ENCODE measurements at regions not wholly inside any gene's neighbourhood (a gene's known extent, or its start where the extent isn't known, plus 50 kb on each side); places are given as distances from the start of the nearest gene placed in this dataset.

DNA sequence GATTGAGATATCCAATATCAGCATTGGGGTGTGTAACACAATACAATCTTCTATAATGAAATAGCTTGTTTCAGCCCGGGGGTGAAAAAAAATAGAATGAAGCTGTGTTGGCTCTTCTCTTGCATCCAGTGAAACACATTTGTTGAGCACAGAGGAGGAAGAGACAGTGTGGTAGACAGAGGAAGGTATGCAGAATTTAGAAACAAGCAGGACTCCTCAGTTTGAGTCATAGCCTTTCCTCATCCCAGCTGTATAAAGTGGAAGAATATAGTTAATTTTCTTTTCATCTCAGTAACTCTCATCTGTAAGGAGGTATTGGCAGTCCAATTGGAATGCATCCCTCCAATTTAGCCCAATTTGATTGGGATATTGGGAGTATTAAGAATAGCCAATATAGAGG is 302.2 kb upstream of the VLDLR start:
- DNase-seq: no peak

DNA sequence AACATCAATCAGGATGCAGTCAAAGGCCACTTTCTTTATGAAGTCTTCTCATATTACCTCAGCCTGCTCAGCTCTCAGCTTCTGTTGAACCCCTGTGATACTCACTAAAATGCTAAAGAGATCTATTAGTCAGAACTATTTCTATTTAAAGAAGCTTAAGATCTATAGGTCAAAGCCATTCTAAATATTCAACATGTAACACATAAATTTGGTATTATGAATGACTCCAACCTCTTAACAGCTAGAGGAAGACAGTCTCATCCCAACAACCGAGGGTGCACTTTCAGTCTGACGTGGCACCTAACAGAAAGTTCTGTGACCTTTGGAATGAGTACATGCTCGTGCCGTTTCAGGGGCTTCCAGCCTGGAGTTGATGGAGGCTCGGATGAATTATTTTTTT is 301.5 kb upstream of the VLDLR start:
- DNase-seq: no peak

DNA sequence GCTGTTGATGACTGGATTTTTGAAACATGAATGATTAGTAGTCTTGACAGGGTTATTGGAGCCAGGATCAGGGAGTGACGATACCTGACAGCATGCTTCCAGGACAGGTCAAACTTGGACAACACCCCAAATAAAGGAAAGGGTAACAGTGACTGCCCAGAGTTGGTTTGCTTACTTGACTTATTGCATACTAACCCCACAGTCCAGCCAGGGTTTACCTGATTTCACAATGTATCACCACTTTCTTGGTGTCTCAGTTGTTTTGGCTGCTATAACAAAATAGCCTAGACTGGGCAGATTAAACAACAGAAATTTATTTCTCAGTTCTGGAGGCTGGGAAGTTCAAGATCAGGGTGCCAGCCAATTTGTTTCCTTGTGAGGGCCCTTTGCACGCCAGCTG is 301.0 kb upstream of the VLDLR start:
- no peak for DNase-seq

DNA sequence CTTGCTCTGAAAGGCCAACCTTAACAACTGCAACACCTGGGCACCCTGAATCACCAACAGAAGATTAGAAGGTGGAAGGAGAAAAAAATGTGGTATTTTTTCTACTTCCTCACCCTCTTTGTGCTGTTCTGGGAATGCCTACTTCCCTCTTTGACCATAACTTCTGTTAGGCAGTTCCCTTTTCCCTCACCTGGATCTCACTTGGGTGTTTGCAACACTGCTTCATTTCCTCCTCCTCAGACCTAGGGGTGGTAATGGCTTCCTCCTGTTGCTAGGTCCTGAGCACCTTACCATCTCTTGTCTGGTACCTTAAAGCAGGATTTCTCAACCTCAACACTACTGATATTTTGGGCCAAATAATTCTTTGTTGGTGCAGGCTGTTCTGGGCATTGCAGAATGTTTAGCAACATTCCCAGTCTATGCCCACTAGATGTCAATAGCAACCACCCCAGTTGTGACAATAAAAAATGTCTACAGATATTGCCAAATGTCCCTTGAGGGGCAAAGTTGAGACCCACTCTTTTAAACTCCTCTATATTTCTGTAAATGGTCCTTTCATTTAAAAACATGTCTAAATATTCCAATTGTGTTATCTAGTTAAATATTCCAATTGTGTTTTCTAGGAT is 300.0 kb upstream of the VLDLR start:
- no peak for DNase-seq

DNA sequence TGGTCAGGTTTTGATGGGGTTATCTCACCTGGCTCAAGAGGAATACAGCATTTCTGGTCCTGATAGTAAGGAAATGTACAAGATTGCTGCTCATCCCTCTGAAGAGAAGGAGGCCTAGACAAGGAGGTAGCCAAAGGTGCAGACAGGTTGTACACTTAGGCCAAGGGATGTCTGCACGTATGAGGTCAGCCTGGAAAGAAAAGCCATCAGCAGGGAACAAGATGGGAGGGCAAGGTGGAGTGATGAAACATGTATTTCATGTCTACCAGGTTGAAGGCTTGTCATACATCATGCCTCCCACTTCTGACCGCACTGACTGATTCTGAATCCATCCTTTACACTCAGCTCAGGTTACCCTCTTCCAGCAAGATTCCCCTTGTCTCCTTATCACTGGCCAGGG is 296.8 kb upstream of the VLDLR start:
- no peak for DNase-seq

DNA sequence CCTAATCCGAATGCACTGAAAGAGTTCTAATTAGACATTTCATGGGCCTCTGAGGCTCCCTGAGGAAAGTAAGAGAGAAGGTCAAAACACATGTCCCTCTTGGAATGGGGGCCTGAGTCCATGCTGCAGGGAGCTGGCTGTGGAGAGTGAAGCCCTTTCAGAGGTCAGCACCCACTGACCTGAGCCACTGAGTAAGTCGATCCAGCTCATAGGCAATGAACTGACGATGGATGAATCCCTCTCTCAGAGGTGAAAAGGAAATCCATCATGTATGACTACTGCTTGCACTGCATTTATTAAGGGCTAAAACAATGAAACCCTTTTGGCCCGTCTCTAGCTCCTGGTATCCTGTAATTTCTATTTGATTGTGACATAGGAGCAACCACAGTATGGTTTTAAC is 288.9 kb upstream of the VLDLR start:
- DNase-seq: no peak

DNA sequence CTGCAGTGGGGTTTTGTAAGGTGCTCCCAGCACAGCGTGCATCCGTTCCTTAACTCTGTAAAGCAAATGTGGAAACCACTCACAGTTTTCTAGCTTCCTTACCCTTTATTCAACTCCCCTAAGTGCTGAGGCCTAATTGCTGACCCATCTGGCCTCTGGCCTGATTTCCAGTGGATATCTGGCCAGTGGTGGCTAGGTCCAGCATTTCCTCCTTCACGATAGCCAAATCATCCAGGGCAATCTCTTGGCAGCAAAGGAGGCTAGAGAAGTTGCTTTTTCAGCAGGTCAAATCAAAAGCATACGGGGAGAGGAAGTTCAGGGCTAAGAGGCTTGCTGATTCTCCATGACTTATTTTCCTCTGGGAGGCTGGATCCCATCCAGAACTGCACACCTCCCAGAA is 286.3 kb upstream of the VLDLR start:
- DNase-seq: no peak

DNA sequence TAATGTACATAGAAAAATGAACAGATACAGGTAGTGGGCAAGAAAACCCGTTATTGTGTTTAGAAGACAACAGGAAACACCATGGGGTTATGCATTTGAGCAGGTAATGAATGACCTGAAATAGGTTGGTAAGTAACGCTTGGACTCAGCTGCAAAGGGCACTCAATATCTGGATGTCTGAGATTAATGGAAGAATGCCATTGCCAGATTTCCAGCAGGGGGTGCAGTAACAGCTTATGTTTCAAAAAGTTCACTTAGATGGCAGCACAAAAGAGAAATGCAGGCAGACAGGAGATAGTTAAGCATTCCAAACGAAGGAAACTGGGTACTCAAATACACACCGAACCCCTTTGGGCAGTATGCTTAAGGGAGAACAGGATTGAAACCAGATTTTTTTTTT is 285.5 kb upstream of the VLDLR start:
- DNase-seq: no peak

DNA sequence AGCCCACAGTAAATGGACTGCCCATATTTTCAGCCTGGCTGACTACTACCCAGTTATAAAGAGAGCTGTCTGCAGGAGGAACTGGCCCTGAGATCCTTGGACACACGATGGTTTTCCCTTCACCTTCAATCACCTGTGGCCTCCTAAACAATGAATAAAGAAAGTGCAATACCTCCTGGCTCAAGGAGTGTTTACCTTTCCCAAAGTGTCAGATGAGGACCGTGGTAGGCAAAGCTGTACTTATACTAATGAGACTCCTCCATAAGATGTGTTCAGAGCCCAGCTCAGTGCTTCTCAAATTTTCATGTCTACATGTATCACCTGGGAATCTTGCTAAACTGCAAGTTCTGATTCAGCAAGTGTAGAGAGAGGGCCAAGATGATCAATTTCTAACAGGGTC is 284.5 kb upstream of the VLDLR start:
- DNase-seq: no peak

DNA sequence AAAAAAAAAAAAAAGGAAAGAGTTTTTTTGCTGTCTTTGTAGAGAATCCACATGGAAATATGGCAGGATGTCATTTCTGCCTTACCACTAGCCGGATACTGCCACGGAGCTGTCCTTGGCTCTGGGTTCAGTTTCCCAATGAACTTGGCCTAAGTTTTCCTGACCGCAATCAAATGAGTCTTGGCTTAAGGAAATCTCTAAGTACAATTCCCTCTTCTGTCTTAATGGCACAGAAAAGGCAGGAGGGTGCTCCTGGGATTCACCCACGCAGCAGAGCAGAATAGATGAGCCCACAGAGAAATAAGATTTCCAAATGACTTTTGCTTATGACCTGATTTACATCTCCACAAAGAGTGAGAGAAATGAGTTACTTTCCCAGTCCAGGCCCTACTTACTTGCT is 284.0 kb upstream of the VLDLR start:
- no peak for DNase-seq

DNA sequence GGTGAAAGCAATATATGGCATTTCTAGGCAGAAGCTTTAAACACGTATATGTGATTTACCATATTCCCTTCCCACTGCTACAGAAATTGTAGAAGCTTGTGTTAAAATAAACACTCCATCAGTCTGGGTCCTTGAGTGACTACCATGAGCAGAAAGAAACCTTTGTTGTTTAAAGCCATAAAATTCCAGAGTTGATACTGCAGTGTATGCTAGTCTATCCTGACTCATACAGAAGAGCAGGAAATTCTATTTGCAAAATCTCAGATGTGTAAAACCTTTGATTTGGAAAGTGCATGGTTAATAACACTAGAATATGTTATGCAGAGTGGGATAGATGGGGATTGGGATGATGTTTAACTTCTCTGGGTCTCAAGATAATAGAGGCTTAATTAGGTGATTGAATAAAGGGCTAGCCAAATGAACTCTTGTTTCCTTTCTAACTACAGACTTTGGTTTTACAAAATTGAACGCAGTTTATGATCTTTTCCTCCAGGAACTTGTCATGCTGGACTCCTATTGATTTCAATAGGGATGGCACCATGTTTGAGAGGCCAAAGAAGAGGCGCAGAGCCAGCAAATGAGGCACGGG is 282.7 kb upstream of the VLDLR start:
- DNase-seq: no peak

DNA sequence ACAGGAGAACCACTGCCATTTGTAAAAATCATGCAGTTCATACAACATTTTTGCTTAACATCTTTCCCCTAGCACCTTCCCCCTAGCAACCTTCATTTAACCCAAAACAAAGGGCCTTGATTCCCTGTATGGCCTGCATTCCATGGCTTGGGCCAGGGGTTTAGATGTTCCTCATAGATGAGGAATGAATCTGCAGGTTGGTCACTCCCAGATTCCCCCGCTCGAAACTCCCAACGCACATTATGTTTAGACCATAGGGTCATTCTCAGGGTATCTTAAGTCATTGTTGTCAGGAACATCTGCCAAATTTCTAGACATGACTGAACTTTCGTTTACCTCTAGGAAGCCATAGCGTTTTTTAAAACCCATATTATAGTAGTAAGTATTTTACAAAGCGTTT is 282.2 kb upstream of the VLDLR start:
- no peak for DNase-seq

DNA sequence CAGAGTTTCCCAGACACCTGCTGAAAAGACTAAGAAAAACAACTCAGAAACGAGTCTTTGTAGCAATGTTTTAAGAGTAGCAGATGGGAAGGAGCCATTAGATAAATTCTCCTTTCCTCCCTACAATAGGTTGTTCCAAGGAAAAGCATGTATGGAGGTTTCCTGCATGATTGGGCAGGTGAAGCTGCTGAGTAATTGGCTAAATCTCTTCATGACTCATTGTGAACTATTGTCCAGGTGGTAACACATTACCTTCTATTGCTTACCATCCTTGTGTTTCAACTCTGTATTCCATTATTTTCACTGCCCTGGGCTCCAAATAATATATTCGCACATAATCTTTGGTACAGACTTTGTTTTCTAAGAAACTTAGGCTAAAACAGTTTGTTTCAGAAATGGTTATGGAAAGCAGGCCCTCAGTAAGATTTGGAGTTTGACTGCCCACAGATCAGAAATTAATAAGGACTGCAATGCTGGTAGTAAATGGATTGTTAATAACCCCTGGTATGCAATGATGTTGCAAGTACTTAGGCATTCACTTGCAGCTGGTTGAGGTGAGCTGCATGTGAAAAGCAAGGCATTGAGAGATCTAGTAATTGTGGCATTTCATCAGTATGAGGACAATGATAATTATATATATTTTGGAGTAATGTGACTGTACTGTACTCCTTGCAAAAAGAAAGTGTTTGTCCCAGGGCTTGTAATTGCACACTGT is 281.4 kb upstream of the VLDLR start:
- DNase-seq: no peak

DNA sequence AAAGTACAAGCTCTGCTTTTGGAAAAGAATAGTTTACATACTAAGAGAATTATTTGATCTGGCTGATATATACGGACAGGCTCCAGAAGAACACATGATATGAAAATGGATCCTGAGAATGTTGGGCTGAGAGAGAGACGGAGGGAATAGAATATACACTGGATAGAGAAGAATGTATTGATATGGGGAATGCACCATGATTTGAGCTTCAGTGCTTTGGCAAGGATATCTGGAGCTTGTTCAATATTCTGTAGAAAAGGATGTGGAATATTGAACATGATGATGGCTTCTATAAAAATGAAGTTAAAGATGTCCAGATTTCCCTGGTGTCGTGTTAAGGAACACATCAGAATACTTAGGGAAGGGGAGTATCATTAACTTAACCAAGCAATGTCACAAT is 280.5 kb upstream of the VLDLR start:
- DNase-seq: no peak

DNA sequence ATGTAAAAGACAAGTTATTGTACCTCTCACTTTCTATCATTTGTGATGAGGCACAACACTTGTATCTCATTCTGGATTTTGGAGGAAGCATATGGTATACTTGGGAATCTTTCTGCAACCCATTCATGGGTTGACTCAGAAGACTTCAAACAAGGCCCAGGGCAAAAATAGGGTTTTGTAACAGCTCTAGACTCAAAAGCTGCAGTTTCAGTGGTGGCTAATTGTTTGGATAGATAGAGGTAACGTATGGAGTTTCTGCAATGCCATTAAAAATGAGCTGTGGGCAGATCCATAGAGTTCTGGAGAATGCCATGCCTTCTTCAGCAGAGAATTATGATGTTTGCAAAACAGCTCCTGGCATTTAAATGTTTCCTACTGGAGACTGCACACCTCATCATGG is 279.6 kb upstream of the VLDLR start:
- DNase-seq: no peak

DNA sequence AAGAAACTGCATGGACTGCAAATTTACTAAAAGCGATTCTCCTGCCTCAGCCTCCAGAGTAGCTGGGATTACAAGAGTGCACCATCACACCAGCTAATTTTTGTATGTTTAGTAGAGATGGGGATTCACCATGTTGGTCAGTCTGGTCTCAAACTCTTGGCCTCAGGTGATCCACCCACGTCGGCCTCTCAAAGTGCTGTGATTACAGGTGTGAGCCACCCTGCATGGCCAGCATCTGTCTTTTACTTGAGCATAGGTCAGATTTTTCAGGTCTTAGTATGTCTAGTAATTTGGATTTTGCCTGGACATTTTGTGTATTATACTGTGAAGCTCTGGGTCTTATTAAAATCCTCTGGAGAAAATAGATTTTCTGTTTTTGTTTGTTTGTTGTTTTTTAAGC is 277.8 kb upstream of the VLDLR start:
- no peak for DNase-seq

DNA sequence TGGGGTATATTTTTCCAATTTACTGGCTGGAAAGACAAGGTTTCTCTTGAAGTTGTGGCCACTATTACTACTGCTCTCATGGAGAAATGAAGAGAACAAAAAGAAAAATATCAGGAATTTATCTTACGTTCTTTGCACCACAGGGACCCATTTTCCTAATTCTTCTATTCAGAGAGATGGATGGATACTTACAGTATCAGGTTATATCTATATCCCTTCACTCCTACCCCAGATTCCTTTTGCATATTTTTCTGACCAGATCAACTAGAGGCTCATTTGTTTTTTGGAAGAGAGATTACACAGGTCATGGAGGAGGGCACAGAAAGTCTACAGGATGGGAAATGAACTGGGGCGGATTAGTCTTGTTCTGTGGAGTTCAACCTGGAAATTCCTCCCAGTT is 277.2 kb upstream of the VLDLR start:
- DNase-seq: no peak

DNA sequence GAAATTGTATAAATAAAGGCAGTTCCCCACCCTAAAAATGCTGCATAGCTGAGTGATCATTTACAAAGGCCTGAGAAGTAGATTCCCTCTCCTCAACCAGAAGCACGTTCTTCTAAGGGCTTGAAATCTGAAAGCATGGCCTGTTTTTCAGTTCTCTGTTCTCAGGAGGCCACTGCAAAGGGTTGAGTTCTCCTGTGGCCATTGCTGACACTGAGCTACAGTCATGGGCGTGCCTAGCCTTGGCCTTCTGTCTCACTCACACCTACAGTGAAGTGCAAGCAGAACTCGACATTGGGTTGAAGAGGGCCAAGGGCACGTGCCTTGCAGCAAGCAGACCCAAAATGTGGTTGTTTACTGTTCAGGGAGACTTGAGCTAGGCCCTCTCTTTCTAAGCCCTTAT is 276.6 kb upstream of the VLDLR start:
- no peak for DNase-seq

DNA sequence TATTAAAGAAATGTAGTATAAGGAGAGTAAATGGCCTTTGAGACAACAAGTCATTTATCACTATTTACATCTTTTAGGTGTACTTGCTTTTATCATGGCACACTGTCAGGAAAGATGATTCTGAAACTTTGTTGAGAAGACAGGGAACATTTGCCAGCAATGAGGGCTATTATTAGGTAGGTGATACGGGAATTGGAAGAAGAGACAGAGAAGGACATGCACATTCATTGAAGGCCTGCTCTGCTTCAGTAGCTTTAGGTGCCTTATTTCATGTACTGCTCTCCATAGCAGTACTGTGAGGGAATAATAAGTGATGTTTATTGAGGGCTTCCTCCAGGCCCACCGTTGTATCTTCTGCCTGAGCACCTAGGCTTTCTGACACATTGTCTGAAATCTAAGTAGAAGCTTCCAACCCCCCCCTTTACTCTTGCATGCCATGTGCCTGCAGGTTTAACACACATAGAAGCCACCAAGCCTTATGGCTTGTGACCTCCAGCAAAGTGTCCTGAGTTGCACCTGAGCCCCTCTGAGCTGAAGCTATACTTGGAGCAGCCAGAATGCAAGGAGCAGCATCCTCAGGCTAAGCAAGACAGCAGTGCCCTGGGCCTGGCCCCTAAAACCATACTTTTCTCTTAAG is 275.2 kb upstream of the VLDLR start:
- no peak for DNase-seq

DNA sequence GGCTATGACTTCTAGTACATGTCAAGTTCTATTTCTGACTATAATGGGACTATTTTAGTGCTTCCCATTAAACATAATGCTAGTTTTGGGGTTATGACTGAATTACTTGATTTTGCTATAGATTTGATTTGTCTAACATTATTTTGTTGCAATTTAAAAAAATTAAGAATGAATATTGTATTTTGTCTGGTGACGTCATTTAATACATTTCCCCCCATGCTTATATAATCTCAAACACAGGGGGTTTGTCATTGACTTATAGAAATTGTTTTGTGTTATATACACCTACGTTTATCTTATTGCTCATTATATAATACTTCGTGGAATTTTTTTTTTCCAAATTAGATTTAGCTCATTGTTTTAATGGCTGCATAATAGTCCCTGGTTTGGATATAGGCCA is 270.3 kb upstream of the VLDLR start:
- no peak for DNase-seq

DNA sequence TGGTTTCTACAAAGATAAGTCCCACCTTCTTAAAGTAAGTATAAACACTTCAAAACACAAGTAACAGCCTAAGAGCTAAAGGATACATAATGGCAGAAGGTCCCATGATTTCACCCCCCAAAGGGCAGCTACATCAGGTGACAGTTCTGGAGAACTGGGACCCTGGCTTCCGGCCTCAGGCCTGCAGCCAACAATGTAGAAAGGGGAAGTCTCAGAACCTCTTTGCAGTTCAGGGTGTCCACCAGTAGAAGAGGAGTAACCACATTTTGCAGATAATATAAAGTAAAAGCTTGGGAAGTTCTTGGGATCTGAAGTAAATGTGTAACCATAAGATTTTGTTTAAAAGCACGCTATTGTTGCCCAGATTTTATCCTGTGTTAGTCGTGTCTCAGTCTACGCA is 267.4 kb upstream of the VLDLR start:
- DNase-seq: no peak

DNA sequence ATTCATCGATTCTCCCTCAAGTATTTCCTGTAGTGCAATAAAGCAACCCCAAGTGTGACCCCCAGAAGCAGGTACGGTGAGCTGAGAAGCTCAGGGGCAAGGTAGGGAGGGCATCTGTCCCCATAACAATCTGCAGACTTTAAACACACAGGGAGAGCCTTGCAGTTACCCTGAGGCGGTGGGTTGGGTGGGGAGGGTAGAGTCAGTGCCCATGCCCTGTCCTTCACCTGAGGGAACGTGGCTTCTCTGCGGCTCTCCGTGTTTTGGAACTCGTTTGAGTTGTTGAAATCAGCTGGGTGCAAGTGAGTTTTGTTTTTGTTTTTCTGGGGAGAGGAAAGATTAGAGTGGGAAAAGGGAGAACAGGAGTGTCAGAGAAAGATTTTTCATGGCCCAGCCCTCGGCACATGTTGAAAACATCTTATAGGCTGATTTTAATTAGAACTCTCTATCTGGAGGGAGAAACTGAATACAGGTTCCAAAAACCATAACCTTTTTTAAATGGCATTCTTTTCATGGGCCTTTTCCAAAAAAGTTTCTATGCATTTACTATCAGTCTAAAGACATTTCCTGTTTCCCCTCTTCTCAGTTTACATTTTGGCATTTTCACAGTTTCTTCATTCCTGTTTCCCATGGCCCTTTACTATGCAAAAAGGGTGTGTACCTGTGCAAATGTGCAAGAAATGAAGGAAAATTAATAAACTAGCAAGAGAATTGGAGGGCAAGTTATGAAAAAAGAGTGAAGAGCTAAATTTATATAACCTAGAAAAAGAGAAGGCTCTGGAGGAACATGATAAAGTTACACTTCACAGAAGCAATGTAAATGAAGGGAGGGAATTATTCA is 266.5 kb upstream of the VLDLR start:
- no peak for DNase-seq

DNA sequence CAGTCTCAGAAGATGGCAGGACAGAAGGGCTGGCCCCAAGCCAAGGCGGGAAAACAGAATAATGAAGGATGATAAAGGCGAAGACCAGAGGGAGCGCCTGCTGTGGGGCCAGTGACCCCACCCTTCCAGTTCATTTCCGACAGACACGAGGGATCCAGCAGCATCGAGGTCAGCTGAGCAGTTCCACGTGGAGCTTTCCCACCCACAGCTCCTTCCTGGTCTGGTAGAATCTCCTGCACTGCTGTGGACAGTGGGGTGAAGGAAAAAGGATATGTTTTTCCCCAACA is 265.9 kb upstream of the VLDLR start:
- no peak for DNase-seq

All from stimulated activated CD4-positive, alpha-beta T cell treated with anti-CD3 and anti-CD28 coated beads, Interleukin-15, amount 100 ng/mL, for 24 hours (primary cell).